HEK293T (cell line): ENCODE measurements at regions not wholly inside any gene's neighbourhood (a gene's known extent, or its start where the extent isn't known, plus 50 kb on each side); places are given as distances from the start of the nearest gene placed in this dataset.
A peak's percentile ranks its signal among the peaks of the same experiment; 100 is the strongest.

Experiments
- CTCF ChIA-PET: fragments of 350-600 bp; formaldehyde crosslinking; extraction: SDS; loops from one replicate; lab custom pipeline; 2021; ENCODE audit warnings: antibody characterized with exemption, inconsistent platforms; lab: Yijun Ruan, JAX
- POLR2A ChIA-PET: fragments of 350-600 bp; formaldehyde crosslinking; extraction: SDS; loops from one replicate; lab custom pipeline; 2020; ENCODE audit warnings: antibody characterized with exemption, inconsistent platforms; lab: Yijun Ruan, JAX
- DNase-seq: peaks from one replicate; pipeline ENCODE4 v3.0.0; 2012; ENCODE audit warnings: mixed read lengths; ENCODE audit errors: extremely low spot score
- ARNT ChIP-seq: fragments of 450-650 bp; IDR thresholded peaks from 2 replicates; pipeline ENCODE4 v1.6.1; 2017; ENCODE audit warnings: mild to moderate bottlenecking
- BHLHE40 ChIP-seq: fragments of 450-650 bp; IDR thresholded peaks from 2 replicates; pipeline ENCODE4 v1.6.1; 2016; ENCODE audit warnings: mild to moderate bottlenecking, moderate library complexity, borderline replicate concordance
- CTBP1 ChIP-seq: fragments of 450-650 bp; IDR thresholded peaks from 2 replicates; pipeline ENCODE4 v1.6.1; 2016; ENCODE audit warnings: borderline replicate concordance
- ELF4 ChIP-seq: fragments of 450-650 bp; IDR thresholded peaks from 2 replicates; pipeline ENCODE4 v1.6.1; 2017; ENCODE audit warnings: antibody characterized with exemption
- FOXA1 ChIP-seq: fragments of 450-650 bp; IDR thresholded peaks from 2 replicates; pipeline ENCODE4 v1.6.1; 2016; ENCODE audit warnings: mild to moderate bottlenecking
- FOXK2 ChIP-seq: fragments of 450-650 bp; IDR thresholded peaks from 2 replicates; pipeline ENCODE4 v1.6.1; 2016; ENCODE audit warnings: mild to moderate bottlenecking
- FOXM1 ChIP-seq: fragments of 450-650 bp; IDR thresholded peaks from 2 replicates; pipeline ENCODE4 v1.6.1; 2017; ENCODE audit warnings: mild to moderate bottlenecking, borderline replicate concordance
- HDGF ChIP-seq: fragments of 450-650 bp; IDR thresholded peaks from 2 replicates; pipeline ENCODE4 v1.6.1; 2017; ENCODE audit warnings: antibody characterized with exemption, borderline replicate concordance
- L3MBTL2 ChIP-seq: fragments of 450-650 bp; conservative IDR thresholded peaks from 2 replicates; pipeline ENCODE4 v1.6.1; 2016; ENCODE audit warnings: mild to moderate bottlenecking
- LEF1 ChIP-seq: fragments of 450-650 bp; IDR thresholded peaks from 2 replicates; pipeline ENCODE4 v1.6.1; 2017; ENCODE audit warnings: mild to moderate bottlenecking, borderline replicate concordance
- NFRKB ChIP-seq: fragments of 450-650 bp; IDR thresholded peaks from 2 replicates; pipeline ENCODE4 v1.6.1; 2016; ENCODE audit warnings: mild to moderate bottlenecking, moderate library complexity
- SP1 ChIP-seq: fragments of 450-650 bp; IDR thresholded peaks from 2 replicates; pipeline ENCODE4 v1.6.1; 2017
- SUZ12 ChIP-seq: fragments of 450-650 bp; IDR thresholded peaks from 2 replicates; pipeline ENCODE4 v1.6.1; 2016; ENCODE audit warnings: mild to moderate bottlenecking
- TARDBP ChIP-seq: fragments of 450-650 bp; IDR thresholded peaks from 2 replicates; pipeline ENCODE4 v1.6.1; 2016
- ZNF384 ChIP-seq: fragments of 450-650 bp; IDR thresholded peaks from 2 replicates; pipeline ENCODE4 v1.6.1; 2016
- TF ChIP-seq, protein P1 (sequence below): fragments of 450-650 bp; IDR thresholded peaks from 2 replicates; pipeline ENCODE4 v1.6.1; 2016

DNA sequence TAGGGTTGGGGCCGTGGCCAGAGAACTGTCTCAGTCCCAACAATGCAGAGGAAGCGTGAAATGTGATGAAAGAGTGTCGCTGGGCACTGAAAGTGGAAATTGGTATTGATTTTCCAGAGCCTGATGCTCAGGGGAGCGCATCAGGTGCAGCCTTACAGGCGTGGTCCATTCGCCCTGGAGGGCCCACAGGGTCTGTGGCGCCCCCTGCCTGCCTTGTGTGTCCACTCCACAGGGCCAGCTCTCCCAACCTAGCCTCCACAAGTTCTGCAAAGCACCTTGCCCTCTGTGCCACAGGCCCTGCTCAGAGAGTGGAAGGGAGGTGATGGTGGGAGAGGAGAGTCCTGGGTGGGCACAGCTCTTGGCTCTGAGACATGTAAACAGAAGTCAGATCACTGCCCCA lies 54.9 kb upstream of the LMO1 start:
- ChIA-PET CTCF (interaction anchor here (0.5 to 1.7 kb wide), 3 partner anchors 88 to 285 kb away, joined by 3 to 7 read pairs (median 3); no protein-coding TSS in a partner anchor), POLR2A (no interaction called here)
- no peak for TF ChIP-seq FOXA1
- no peak for TF ChIP-seq CTBP1
- TF ChIP-seq ELF4 = no peak
- TF ChIP-seq, protein P1, sequence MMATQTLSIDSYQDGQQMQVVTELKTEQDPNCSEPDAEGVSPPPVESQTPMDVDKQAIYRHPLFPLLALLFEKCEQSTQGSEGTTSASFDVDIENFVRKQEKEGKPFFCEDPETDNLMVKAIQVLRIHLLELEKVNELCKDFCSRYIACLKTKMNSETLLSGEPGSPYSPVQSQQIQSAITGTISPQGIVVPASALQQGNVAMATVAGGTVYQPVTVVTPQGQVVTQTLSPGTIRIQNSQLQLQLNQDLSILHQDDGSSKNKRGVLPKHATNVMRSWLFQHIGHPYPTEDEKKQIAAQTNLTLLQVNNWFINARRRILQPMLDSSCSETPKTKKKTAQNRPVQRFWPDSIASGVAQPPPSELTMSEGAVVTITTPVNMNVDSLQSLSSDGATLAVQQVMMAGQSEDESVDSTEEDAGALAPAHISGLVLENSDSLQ = no peak
- TF ChIP-seq LEF1 = no peak
- no peak for TF ChIP-seq ARNT
- TF ChIP-seq SP1 = no peak
- no peak for TF ChIP-seq FOXK2
- no peak for TF ChIP-seq L3MBTL2
- no peak for TF ChIP-seq ZNF384
- TF ChIP-seq FOXM1 = no peak
- no peak for TF ChIP-seq BHLHE40
- no peak for TF ChIP-seq TARDBP
- no peak for TF ChIP-seq SUZ12
- no peak for TF ChIP-seq NFRKB
- TF ChIP-seq HDGF = no peak
- peak; percentile 52 for DNase-seq

DNA sequence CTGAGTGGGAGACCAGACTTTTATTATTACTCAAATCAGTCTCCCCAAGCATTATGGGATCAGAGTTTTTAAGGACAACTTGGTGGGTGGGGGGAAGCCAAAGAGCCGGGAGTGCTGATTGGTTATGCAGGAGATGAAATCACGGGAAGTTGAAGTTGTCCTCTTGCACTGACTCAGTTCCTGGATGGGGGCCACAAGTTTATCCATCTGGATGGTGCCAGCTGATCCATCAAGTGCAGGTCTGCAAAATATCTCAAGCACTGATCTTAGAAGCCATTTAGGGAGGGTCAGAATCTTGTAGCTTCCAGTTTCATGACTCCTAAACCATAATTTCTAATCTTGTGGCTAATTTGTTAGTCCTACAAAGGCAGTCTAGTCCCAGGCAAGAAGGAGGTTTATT lies 53.5 kb upstream of the LMO1 start:
- POLR2A ChIA-PET = no interaction called here
- CTCF ChIA-PET = interaction anchor here (0.6 to 1.7 kb wide), 2 partner anchors 87 to 89 kb away, joined by 3 to 4 read pairs; no protein-coding TSS in a partner anchor
- no peak for DNase-seq
- TF ChIP-seq SP1 = no peak
- TF ChIP-seq FOXK2 = no peak
- TF ChIP-seq ELF4 = no peak
- TF ChIP-seq FOXA1 = no peak
- TF ChIP-seq FOXM1 = no peak
- TF ChIP-seq LEF1 = no peak
- no peak for TF ChIP-seq HDGF
- no peak for TF ChIP-seq BHLHE40
- no peak for TF ChIP-seq SUZ12
- TF ChIP-seq TARDBP = no peak
- no peak for TF ChIP-seq L3MBTL2
- TF ChIP-seq ARNT = no peak

DNA sequence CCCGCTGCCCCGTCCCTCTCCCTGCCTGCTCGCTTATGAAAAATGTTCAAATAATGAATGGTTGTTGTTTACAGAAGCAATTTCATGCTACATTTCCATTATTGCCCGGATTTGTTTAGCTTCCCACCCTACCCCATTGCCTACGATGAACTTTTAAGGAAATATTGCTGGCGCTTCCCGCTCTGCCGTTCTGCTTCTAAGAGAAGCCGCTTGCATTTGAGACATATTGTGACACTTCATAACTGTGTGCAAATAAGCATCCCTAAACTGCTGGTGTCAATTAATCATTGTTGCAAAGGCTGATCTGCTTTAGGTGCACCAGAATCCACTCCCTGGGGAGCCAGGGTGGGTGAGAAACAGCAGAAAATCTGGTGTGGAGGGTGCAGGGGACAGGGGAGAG lies 52.3 kb upstream of the LMO1 start:
- DNase-seq = no peak
- POLR2A ChIA-PET = no interaction called here
- CTCF ChIA-PET = interaction anchor here (0.6 kb wide), 1 partner anchor 31 kb away, joined by 3 read pairs; no protein-coding TSS in a partner anchor
- no peak for TF ChIP-seq NFRKB
- TF ChIP-seq, protein P1 = no peak
- no peak for TF ChIP-seq FOXK2
- TF ChIP-seq L3MBTL2 = no peak
- no peak for TF ChIP-seq BHLHE40
- no peak for TF ChIP-seq SUZ12
- TF ChIP-seq ELF4 = no peak
- TF ChIP-seq CTBP1 = no peak
- no peak for TF ChIP-seq LEF1
- TF ChIP-seq FOXA1 = no peak
- TF ChIP-seq HDGF = no peak
- TF ChIP-seq SP1 = no peak
- TF ChIP-seq FOXM1 = no peak

DNA sequence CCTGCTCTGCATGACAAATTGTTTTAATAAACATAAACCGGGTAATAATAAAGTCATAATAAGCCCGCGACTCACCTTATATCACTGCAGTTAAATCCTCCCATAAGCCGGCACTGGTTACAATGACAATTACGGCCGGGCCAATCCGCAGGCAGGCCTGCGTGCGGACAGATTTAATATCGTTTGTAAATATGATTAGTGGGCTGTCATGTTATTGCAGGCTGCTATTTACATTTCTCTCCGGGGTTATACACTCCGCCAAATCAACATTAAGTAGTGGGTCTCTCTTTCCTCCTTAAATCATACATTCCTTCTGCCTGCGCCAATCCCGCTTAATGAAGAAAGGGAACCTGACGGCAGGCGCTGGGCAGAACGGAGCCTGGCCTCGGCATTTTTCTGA lies 51.8 kb upstream of the LMO1 start:
- POLR2A ChIA-PET = no interaction called here
- CTCF ChIA-PET = interaction anchor here (0.6 kb wide), 1 partner anchor 31 kb away, joined by 3 read pairs; no protein-coding TSS in a partner anchor
- TF ChIP-seq, protein P1 = peak; percentile 72
- TF ChIP-seq ELF4 = no peak
- no peak for DNase-seq

DNA sequence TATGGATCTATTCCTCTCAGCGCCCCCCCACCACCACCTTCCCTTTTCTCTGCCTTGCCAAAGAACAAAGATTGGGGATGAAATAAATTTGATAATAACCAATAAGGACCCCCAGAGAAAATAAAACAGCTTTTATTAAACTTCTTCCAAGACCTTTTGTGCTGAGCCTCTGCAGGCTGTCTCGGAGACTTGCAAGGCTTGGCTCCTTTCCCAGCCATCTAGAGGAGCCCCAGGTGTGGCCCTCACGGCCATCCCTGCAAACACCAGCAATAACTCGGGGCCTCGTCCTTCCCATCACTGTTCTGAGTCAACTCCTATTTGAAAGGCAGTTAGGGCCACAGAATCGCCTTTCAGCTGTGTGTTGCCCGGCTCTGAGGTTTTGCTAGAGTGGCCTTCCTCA lies 51.2 kb upstream of the LMO1 start:
- TF ChIP-seq HDGF (no peak), CTBP1 (no peak), L3MBTL2 (no peak), BHLHE40 (no peak), ARNT (no peak), FOXM1 (no peak), SUZ12 (no peak), FOXA1 (no peak), SP1 (no peak), ZNF384 (no peak), FOXK2 (no peak), TARDBP (no peak), LEF1 (no peak), ELF4 (no peak), NFRKB (no peak)
- TF ChIP-seq, protein P1 = no peak
- ChIA-PET CTCF (interaction anchor here (0.7 kb wide), 1 partner anchor 16 kb away, joined by 4 read pairs; no protein-coding TSS in a partner anchor), POLR2A (no interaction called here)
- DNase-seq = no peak

DNA sequence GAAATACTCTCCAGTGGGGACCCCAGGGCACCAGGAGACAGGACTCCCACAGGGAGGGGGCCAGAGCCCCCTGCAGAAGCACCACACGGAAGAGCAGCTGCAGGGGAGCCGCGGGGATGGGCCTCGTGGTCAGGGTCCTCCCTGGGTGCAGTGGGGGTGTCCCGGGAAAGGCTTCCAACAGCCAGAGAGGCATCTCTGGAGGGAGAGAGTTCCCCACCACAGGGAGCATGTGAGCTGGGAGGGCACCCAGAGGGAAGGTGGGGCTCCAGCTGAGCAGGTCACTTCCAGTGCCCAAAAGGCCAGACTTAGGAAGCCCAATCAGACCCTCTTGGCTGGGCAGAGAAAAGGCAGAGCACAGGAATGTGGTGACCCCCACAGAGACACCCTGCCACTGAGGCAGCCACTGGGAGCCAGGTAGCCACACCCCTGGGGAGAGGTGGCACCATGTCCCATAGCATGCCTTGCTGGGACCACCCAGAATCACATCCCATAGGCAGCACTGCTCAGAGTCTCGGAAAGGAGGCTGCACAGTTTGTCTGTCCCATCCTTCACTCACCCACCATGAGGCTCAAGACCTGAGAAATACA lies 49.9 kb upstream of the LMO1 start:
- POLR2A ChIA-PET = no interaction called here
- CTCF ChIA-PET = no interaction called here
- no peak for DNase-seq
- TF ChIP-seq FOXA1 = no peak
- TF ChIP-seq, protein P1 = no peak
- TF ChIP-seq ELF4 = no peak
- no peak for TF ChIP-seq LEF1
- no peak for TF ChIP-seq FOXK2
- TF ChIP-seq ARNT = no peak
- no peak for TF ChIP-seq NFRKB
- no peak for TF ChIP-seq HDGF
- TF ChIP-seq SUZ12 = no peak
- no peak for TF ChIP-seq TARDBP
- TF ChIP-seq L3MBTL2 = no peak
- no peak for TF ChIP-seq FOXM1
